Bronchial epithelial cell (primary cell): ENCODE measurements at regions not wholly inside any gene's neighbourhood (a gene's known extent, or its start where the extent isn't known, plus 50 kb on each side); places are given as distances from the start of the nearest gene placed in this dataset.
A peak's percentile ranks its signal among the peaks of the same experiment; 100 is the strongest.

Source experiments
- DNase-seq: peaks from one replicate; pipeline ENCODE4 v3.0.0-alpha.2; 2010; ENCODE audit warnings: low read depth
- FAIRE-seq: peaks from 2 replicates; lab custom pipeline; 2011; peaks lifted over from hg19 to GRCh38; lab: Jason Lieb, UNC
- H3K27me3 ChIP-seq: 2 replicates; pipeline ENCODE4 v1.5.1; 2011; ENCODE audit warnings: low read length; ENCODE audit not compliant: control insufficient read depth, insufficient read depth
- H3K36me3 ChIP-seq: 2 replicates; pipeline ENCODE4 v1.5.1; 2011; ENCODE audit warnings: low read length; ENCODE audit not compliant: control insufficient read depth, insufficient read depth
- H3K4me3 ChIP-seq: 2 replicates; pipeline ENCODE4 v1.5.1; 2011; ENCODE audit warnings: mild to moderate bottlenecking, low read depth, low read length, control low read depth
- CTCF ChIP-seq: IDR thresholded peaks from 2 replicates; pipeline ENCODE4 v1.5.1; 2011; ENCODE audit warnings: mild to moderate bottlenecking, moderate library complexity, low read length, control low read depth, inconsistent platforms; ENCODE audit not compliant: insufficient read depth, severe bottlenecking

GRCh38 chr12:107590413-107590812 is 95.2 kb upstream of the PWP1 start:
- peak; percentile 66 for FAIRE-seq

GRCh38 chr12:107590814-107591375 is 94.7 kb upstream of the PWP1 start:
- DNase-seq, result no peak
- Histone ChIP-seq H3K36me3 (no peaks in the 10 kb centered on the region), H3K4me3 (no peak overlapping the region), H3K27me3 (no peaks in the 10 kb centered on the region)
- TF ChIP-seq CTCF, result no peak
- FAIRE-seq, result no peak

More at GRCh38 chr12:107590413-107590812, 95.2 kb upstream of the PWP1 start:
- no peak for TF ChIP-seq CTCF
- Histone ChIP-seq H3K4me3 (no peak overlapping the region), H3K36me3 (no peaks in the 10 kb centered on the region), H3K27me3 (no peaks in the 10 kb centered on the region)
- DNase-seq, result no peak

- no peak for TF ChIP-seq CTCF
- no peaks in the 10 kb centered on the region for H3K36me3 ChIP-seq
- no peak for FAIRE-seq
- H3K4me3 ChIP-seq, result no peak overlapping the region
- no peaks in the 10 kb centered on the region for H3K27me3 ChIP-seq
- no peak for DNase-seq
These were observed 91.8 kb upstream of the PWP1 start for GRCh38 chr12:107593713-107594381.

- FAIRE-seq, result no peak
- no peak for TF ChIP-seq CTCF
- H3K27me3 ChIP-seq, result no peaks in the 10 kb centered on the region
- no peaks in the 10 kb centered on the region for H3K36me3 ChIP-seq
- H3K4me3 ChIP-seq, result no peak overlapping the region
- DNase-seq, result peak; percentile 71
These were observed 90.6 kb upstream of the PWP1 start for GRCh38 chr12:107594995-107595394.

GRCh38 chr12:107597695-107598410 is 87.7 kb upstream of the PWP1 start:
- H3K36me3 ChIP-seq, result no peaks in the 10 kb centered on the region
- H3K27me3 ChIP-seq, result no peaks in the 10 kb centered on the region
- no peak overlapping the region for H3K4me3 ChIP-seq
- DNase-seq (no peak), FAIRE-seq (peak; percentile 64)
- no peak for TF ChIP-seq CTCF
